PC-3 (cell line): ENCODE measurements at regions not wholly inside any gene's neighbourhood (a gene's known extent, or its start where the extent isn't known, plus 50 kb on each side); places are given as distances from the start of the nearest gene placed in this dataset.

Experiments
- ATAC-seq: fragments of 200-7000 bp; cut with Tn5 transposase; 2 replicates; pipeline ENCODE4 v1.9.1; 2020; ENCODE audit warnings: mild to moderate bottlenecking, moderate library complexity
- BruUV-seq: library from RNA; stranded (reverse); fragments of 400-500 nt; replicated peaks from 2 replicates; lab custom pipeline; 2021; lab: Mats Ljungman, UMichigan
- CTCF ChIA-PET: fragments of 300-600 bp; sonication (Branson Sonifier 250); formaldehyde crosslinking; loops from one replicate; lab custom pipeline; 2022; ENCODE audit warnings: antibody characterized with exemption; lab: Charles Lee
- POLR2A ChIA-PET: fragments of 300-600 bp; sonication (Branson Sonifier 250); formaldehyde crosslinking; loops from one replicate; lab custom pipeline; 2022; ENCODE audit warnings: antibody characterized with exemption; ENCODE audit not compliant: unreplicated experiment; lab: Charles Lee
- DNase-seq: peaks from one replicate; pipeline ENCODE4 v3.0.0-alpha.2; 2015
- H2AFZ ChIP-seq: fragments of 300-600 bp; sonication (generic); 2 replicates; pipeline ENCODE4 v1.6.0; 2016; ENCODE audit warnings: antibody characterized with exemption, low read length
- H3F3A ChIP-seq: fragments of 300-600 bp; sonication (generic); one replicate; pipeline ENCODE4 v1.6.0; 2017; ENCODE audit warnings: antibody characterized with exemption, low read length, control low read depth, mild to moderate bottlenecking; ENCODE audit not compliant: unreplicated experiment
- H3K27ac ChIP-seq: fragments of 300-600 bp; sonication (generic); 2 replicates; pipeline ENCODE4 v1.5.1; 2016; ENCODE audit warnings: mild to moderate bottlenecking, low read length
- H3K27me3 ChIP-seq: fragments of 300-600 bp; sonication (generic); 2 replicates; pipeline ENCODE4 v1.6.1; 2016; ENCODE audit warnings: low read length, mixed read lengths
- H3K36me3 ChIP-seq: fragments of 300-600 bp; sonication (generic); 2 replicates; pipeline ENCODE4 v1.6.1; 2016; ENCODE audit warnings: low read depth, mixed run types, low read length, mixed read lengths
- H3K4me1 ChIP-seq: fragments of 300-600 bp; sonication (generic); 2 replicates; pipeline ENCODE4 v1.5.1; 2016; ENCODE audit warnings: low read length; ENCODE audit not compliant: insufficient read depth
- H3K4me2 ChIP-seq: fragments of 300-600 bp; sonication (generic); 2 replicates; pipeline ENCODE4 v1.6.0; 2016; ENCODE audit warnings: low read length
- H3K4me3 ChIP-seq: fragments of 300-600 bp; sonication (generic); 2 replicates; pipeline ENCODE4 v1.5.1; 2016; ENCODE audit warnings: mild to moderate bottlenecking, low read length, mixed read lengths
- H3K79me2 ChIP-seq: fragments of 300-600 bp; sonication (generic); 2 replicates; pipeline ENCODE4 v1.6.1; 2017; ENCODE audit warnings: low read length, mixed read lengths
- H3K9ac ChIP-seq: fragments of 300-600 bp; sonication (generic); 2 replicates; pipeline ENCODE4 v1.6.0; 2016; ENCODE audit warnings: mild to moderate bottlenecking, low read length
- H3K9me2 ChIP-seq: fragments of 300-600 bp; sonication (generic); replicated peaks from 2 replicates; pipeline ENCODE4 v1.6.1; 2016; ENCODE audit warnings: mixed run types, low read length, mixed read lengths
- H3K9me3 ChIP-seq: fragments of 300-600 bp; sonication (generic); 2 replicates; pipeline ENCODE4 v1.6.1; 2016; ENCODE audit warnings: low read length, mixed read lengths
- H4K20me1 ChIP-seq: fragments of 300-600 bp; sonication (generic); 2 replicates; pipeline ENCODE4 v1.6.1; 2016; ENCODE audit warnings: low read length, mixed read lengths
- EZH2 ChIP-seq: fragments of 300-600 bp; sonication (generic); IDR thresholded peaks from one replicate; pipeline ENCODE4 v1.6.1; 2017; ENCODE audit warnings: antibody characterized with exemption, mild to moderate bottlenecking, low read length; ENCODE audit not compliant: unreplicated experiment
- EZH2phosphoT487 ChIP-seq: fragments of 300-600 bp; sonication (generic); IDR thresholded peaks from 2 replicates; pipeline ENCODE4 v1.6.1; 2018; ENCODE audit warnings: mild to moderate bottlenecking, antibody characterized with exemption, low read length, borderline replicate concordance
- intact Hi-C: fragments of 100-400 bp; cut with micrococcal nuclease; formaldehyde crosslinking; loops from 2 replicates; pipeline ENCODE4 v1.9.0; 2023
- TF ChIP-seq, protein P1 (sequence below): fragments of 300-600 bp; sonication (generic); conservative IDR thresholded peaks from 2 replicates; pipeline ENCODE4 v1.5.1; 2017; ENCODE audit warnings: antibody characterized with exemption, low read depth, mild to moderate bottlenecking, low read length

DNA sequence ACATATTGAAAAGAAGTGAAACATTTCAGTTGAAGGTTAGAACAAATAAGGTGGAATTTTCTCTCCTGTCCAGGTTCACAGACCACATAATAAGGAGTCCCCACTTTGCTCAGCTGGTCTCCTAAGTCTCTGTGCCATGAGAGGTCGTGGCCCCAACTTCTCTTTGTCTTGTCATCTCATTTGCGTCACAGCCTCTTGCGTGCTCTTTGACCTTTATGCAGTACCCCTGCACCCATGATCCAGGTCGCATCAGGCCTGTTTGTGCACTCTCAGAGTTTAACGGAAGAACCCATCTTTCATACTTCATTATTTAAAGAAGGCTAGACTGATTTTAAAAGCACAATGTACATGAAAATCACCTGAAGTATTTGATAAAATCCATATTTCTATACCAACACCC, 110.4 kb upstream of the BMP2 start:
- DNase-seq (no peak), ATAC-seq (no peak)
- H3K9me3 ChIP-seq, result no peaks in the 10 kb centered on the region
- intact Hi-C loops, result no loop called here
- BruUV-seq, result no TSS peak
- no peak overlapping the region for H2AFZ ChIP-seq
- ChIA-PET POLR2A (no interaction called here), CTCF (no interaction called here)
- H4K20me1 ChIP-seq, result no peaks in the 10 kb centered on the region
- H3K9ac ChIP-seq, result no peak overlapping the region
- no peaks in the 10 kb centered on the region for H3K27me3 ChIP-seq
- no peaks in the 10 kb centered on the region for H3K9me2 ChIP-seq
- H3K79me2 ChIP-seq, result no peaks in the 10 kb centered on the region
- peaks cover 25% of the 10 kb centered on the region for H3K4me1 ChIP-seq
- H3F3A ChIP-seq, result no peaks in the 10 kb centered on the region
- H3K27ac ChIP-seq, result no peak overlapping the region
- H3K4me2 ChIP-seq, result no peak overlapping the region
- H3K36me3 ChIP-seq, result no peaks in the 10 kb centered on the region
- no peak overlapping the region for H3K4me3 ChIP-seq
- TF ChIP-seq EZH2phosphoT487 (no peak), EZH2 (no peak)
- TF ChIP-seq, protein P1, sequence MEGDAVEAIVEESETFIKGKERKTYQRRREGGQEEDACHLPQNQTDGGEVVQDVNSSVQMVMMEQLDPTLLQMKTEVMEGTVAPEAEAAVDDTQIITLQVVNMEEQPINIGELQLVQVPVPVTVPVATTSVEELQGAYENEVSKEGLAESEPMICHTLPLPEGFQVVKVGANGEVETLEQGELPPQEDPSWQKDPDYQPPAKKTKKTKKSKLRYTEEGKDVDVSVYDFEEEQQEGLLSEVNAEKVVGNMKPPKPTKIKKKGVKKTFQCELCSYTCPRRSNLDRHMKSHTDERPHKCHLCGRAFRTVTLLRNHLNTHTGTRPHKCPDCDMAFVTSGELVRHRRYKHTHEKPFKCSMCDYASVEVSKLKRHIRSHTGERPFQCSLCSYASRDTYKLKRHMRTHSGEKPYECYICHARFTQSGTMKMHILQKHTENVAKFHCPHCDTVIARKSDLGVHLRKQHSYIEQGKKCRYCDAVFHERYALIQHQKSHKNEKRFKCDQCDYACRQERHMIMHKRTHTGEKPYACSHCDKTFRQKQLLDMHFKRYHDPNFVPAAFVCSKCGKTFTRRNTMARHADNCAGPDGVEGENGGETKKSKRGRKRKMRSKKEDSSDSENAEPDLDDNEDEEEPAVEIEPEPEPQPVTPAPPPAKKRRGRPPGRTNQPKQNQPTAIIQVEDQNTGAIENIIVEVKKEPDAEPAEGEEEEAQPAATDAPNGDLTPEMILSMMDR, result no peak

DNA sequence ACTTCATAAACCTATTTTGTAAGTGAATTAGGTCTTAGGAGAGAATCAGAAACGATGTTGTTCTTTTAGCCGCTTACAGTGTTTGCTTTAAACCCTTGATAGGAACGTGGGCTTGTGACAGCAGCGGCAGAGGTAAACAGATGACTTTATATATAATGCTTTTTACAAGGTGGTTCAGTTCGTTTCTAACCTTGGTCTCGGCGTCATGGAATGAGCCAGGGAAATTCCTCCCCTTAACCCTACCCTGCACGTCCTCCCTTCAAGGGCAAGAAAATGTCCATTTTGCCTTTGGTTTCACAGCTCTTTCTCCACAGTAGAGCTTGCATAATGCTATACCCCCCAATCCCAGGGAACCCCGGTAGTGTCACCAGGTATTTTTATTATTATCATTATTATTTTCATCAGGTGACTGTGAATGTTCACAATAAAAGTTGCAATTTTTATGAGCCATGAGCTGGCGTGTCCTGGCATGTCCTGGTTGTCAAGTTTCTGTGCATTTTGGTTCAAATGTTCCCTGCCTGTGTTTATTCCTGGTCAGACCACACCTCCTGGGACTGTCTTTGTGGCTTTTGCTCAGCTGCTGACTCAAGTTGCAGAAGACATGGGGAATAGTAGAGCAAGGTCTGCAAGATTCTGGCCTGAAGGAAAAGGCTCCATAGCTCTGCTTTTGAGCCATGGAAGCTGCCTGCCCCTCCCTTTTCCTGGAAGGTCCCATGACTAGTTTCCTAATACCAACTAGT, 112.8 kb upstream of the BMP2 start:
- DNase-seq (peak; percentile 76), ATAC-seq (no peak)
- no peaks in the 10 kb centered on the region for H3K36me3 ChIP-seq
- peak overlapping the region; percentile 6; the same call in 1 of the 2 replicates for H3K9ac ChIP-seq
- peaks cover 29% of the 10 kb centered on the region for H3K4me1 ChIP-seq
- H3K9me3 ChIP-seq, result no peaks in the 10 kb centered on the region
- POLR2A ChIA-PET, result no interaction called here
- H3K27ac ChIP-seq, result peak overlapping the region; percentile 77
- TF ChIP-seq, protein P1, result no peak
- TF ChIP-seq EZH2phosphoT487, result no peak
- TF ChIP-seq EZH2, result no peak
- peaks cover 3% of the 10 kb centered on the region for H3F3A ChIP-seq
- H2AFZ ChIP-seq, result peak overlapping the region; percentile 51
- CTCF ChIA-PET, result no interaction called here
- intact Hi-C loops, result no loop called here
- H3K9me2 ChIP-seq, result no peaks in the 10 kb centered on the region
- BruUV-seq, result no TSS peak
- no peaks in the 10 kb centered on the region for H3K79me2 ChIP-seq
- peak overlapping the region; percentile 68 for H3K4me2 ChIP-seq
- no peaks in the 10 kb centered on the region for H3K27me3 ChIP-seq
- H3K4me3 ChIP-seq, result peak overlapping the region; percentile 18; the same call in 1 of the 2 replicates
- H4K20me1 ChIP-seq, result no peaks in the 10 kb centered on the region

DNA sequence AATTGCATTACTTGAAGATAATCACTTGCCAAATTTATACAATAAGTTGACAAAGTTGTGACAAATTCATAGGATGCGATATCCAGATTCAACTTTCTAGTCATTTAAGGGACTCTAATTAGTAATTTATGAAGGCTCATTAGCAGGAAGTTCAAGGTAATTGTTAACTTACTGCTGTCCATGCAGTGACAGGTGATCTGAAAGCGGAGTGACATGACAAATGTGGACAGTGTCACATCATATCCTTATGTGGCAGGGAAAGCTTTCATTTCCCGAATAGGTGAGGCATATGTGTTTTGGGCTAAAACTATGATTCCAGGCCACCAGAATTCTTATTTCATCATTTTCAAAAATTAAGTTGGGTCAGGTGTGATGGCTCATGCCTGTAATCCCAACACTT, 115.9 kb upstream of the BMP2 start:
- intact Hi-C loops, result no loop called here
- Histone ChIP-seq H3K4me1 (peaks cover 29% of the 10 kb centered on the region), H3K9me3 (no peaks in the 10 kb centered on the region), H3K4me3 (no peak overlapping the region), H3F3A (peaks cover 3% of the 10 kb centered on the region), H3K4me2 (peak overlapping the region; percentile 63), H4K20me1 (no peaks in the 10 kb centered on the region), H3K27ac (peak overlapping the region; percentile 75), H3K36me3 (no peaks in the 10 kb centered on the region), H3K27me3 (peaks cover 6% of the 10 kb centered on the region; the same call in 1 of the 2 replicates), H3K9me2 (no peaks in the 10 kb centered on the region), H2AFZ (no peak overlapping the region), H3K9ac (no peak overlapping the region; the same call in 1 of the 2 replicates), H3K79me2 (no peaks in the 10 kb centered on the region)
- CTCF ChIA-PET, result interaction anchor here (0.7 kb wide), 1 partner anchor 1274 kb away, joined by 3 read pairs; no protein-coding TSS in a partner anchor
- TF ChIP-seq, protein P1, result no peak
- TF ChIP-seq EZH2 (no peak), EZH2phosphoT487 (no peak)
- no peak for ATAC-seq
- POLR2A ChIA-PET, result no interaction called here
- BruUV-seq, result no TSS peak
- DNase-seq, result no peak
